GM12892 (cell line): ENCODE measurements at regions not wholly inside any gene's neighbourhood (a gene's known extent, or its start where the extent isn't known, plus 50 kb on each side); places are given as distances from the start of the nearest gene placed in this dataset.

Experiments used
- POLR2A ChIP-seq: IDR thresholded peaks from 2 replicates; pipeline ENCODE4 v1.6.1; 2011; ENCODE audit warnings: low read depth, low read length, control low read depth
- POLR2AphosphoS5 ChIP-seq: IDR thresholded peaks from 2 replicates; pipeline ENCODE4 v1.6.1; 2011; ENCODE audit warnings: low read depth, low read length, control low read depth
- TAF1 ChIP-seq: IDR thresholded peaks from 2 replicates; pipeline ENCODE4 v1.6.1; 2011; ENCODE audit warnings: low read depth, mild to moderate bottlenecking, control low read depth, low read length, borderline replicate concordance

DNA sequence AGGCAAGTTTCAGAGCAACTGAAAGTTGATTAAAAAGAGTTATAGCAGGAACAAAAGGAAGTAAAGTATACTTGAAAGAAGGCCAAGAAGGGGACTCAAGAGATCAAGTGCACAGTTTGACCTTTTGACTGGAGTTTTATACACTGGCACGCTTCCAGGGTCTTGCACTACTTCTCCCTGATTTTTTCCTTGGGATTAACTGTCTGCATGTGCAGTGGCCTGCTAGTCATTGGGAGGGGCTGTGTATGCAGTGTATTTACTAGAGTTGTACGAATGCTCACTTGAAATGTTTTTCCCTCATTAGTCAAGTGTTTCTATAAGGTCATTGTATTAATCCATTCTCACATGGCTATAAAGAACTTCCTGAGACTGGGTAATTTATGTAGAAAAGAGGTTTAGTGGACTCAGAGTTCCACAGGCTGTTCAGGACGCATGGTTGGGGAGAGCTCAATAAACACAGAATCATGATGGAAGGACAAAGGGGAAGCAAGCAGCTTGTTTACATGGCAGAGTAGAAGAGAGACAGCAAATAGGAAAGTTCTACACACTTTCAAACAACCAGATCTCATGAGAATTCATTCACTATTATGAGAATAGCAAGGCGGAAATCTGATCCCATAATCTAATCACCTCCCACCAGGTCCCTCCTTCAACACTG lies 571.8 kb downstream of the ZPLD1 start:
- no peak for TF ChIP-seq POLR2A
- no peak for TF ChIP-seq POLR2AphosphoS5
- TF ChIP-seq TAF1: no peak
